K562 (cell line): ENCODE measurements at regions not wholly inside any gene's neighbourhood (a gene's known extent, or its start where the extent isn't known, plus 50 kb on each side); places are given as distances from the start of the nearest gene placed in this dataset.

ENCODE experiments used
- ATAC-seq: fragments of 200-7000 bp; cut with Tn5 transposase; 3 replicates; pipeline ENCODE4 v1.9.1; 2020; ENCODE audit warnings: moderate library complexity
- BruUV-seq: library from RNA; stranded (reverse); fragments of 400-500 nt; replicated peaks from 2 replicates; lab custom pipeline; 2021; lab: Mats Ljungman, UMichigan
- CTCF ChIA-PET: fragments of 300-600 bp; formaldehyde crosslinking; extraction: SDS; loops from one replicate; lab custom pipeline; 2021; ENCODE audit warnings: low intra/inter-chr PET ratio; lab: Yijun Ruan, JAX
- POLR2A ChIA-PET: fragments of 300-600, 350-650 bp; sonication (Branson Sonifier 250); formaldehyde crosslinking; extraction: SDS; loops from one replicate; lab custom pipeline; 2021; ENCODE audit warnings: antibody characterized with exemption, inconsistent platforms; lab: Yijun Ruan, JAX
- DNase-seq, 4 experiments: peaks; one replicate each; pipeline versions ENCODE4 v3.0.0 to v3.0.0-alpha.2; 2011 to 2018; ENCODE audit warnings: low spot score in 3 of 4, mixed read lengths in 3 of 4; ENCODE audit errors: extremely low read depth in 1 of 4
- FAIRE-seq: peaks from 2 replicates; lab custom pipeline; 2011; peaks lifted over from hg19 to GRCh38; lab: Jason Lieb, UNC
- H2AFZ ChIP-seq: 2 replicates; pipeline ENCODE4 v1.6.0; 2011; ENCODE audit warnings: low read depth, low read length, control low read depth, inconsistent platforms
- H3K27ac ChIP-seq: fragments of 200-600 bp; 3 replicates; pipeline ENCODE4 v1.8.0; 2011; ENCODE audit warnings: low read depth, mild to moderate bottlenecking, control low read depth, inconsistent platforms, low read length, moderate library complexity, mixed read lengths; ENCODE audit errors: extremely low read depth
- H3K27me3 ChIP-seq, 2 experiments: fragments of 300-600 bp in 1 of 2; 2 replicates in 1 of 2; 3 replicates in 1 of 2; pipeline versions ENCODE4 v1.6.0 to v1.8.0; 2011; ENCODE audit warnings: inconsistent platforms in 2 of 2, low read length in 2 of 2, mild to moderate bottlenecking in 1 of 2, mixed read lengths in 1 of 2, moderate library complexity in 1 of 2; ENCODE audit not compliant: control insufficient read depth in 2 of 2, insufficient read depth in 2 of 2
- H3K36me3 ChIP-seq: fragments of 300-600 bp; 3 replicates; pipeline ENCODE4 v1.8.0; 2011; ENCODE audit warnings: mild to moderate bottlenecking, low read length, inconsistent platforms; ENCODE audit not compliant: control insufficient read depth, insufficient read depth
- H3K4me1 ChIP-seq, 2 experiments: fragments of 200-600 bp in 1 of 2; replicated peaks in 1 of 2; 2 replicates in 1 of 2; 3 replicates in 1 of 2; pipeline versions ENCODE4 v1.5.1 to v1.8.0; 2011; ENCODE audit warnings: inconsistent platforms in 2 of 2, low read length in 2 of 2, mild to moderate bottlenecking in 1 of 2, mixed read lengths in 1 of 2, moderate library complexity in 1 of 2; ENCODE audit not compliant: control insufficient read depth in 2 of 2, insufficient read depth in 2 of 2
- H3K4me2 ChIP-seq: 2 replicates; pipeline ENCODE4 v1.6.1; 2011; ENCODE audit warnings: low read length, control low read depth, inconsistent platforms, mixed read lengths; ENCODE audit not compliant: insufficient read depth
- H3K4me3 ChIP-seq: fragments of 200-600 bp; sonication (generic), shearing (Covaris generic); 2 replicates; pipeline ENCODE4 v1.5.1; 2016; ENCODE audit warnings: control low read depth, inconsistent platforms
- H3K79me2 ChIP-seq: fragments of 200-600 bp; 3 replicates; pipeline ENCODE4 v1.8.0; 2011; ENCODE audit warnings: low read length, inconsistent platforms; ENCODE audit not compliant: control insufficient read depth, insufficient read depth
- H3K9ac ChIP-seq, 2 experiments: 2 replicates each; pipeline versions ENCODE4 v1.6.0 to v1.6.1; 2011; ENCODE audit warnings: low read depth in 2 of 2, low read length in 2 of 2, control low read depth in 1 of 2, inconsistent platforms in 1 of 2, mild to moderate bottlenecking in 1 of 2, mixed read lengths in 1 of 2; ENCODE audit not compliant: insufficient read depth in 1 of 2
- H3K9me1 ChIP-seq: one replicate; pipeline ENCODE4 v1.6.0; 2011; ENCODE audit warnings: inconsistent platforms, mild to moderate bottlenecking, low read length, moderate library complexity; ENCODE audit not compliant: control insufficient read depth, insufficient read depth
- H3K9me3 ChIP-seq: replicated peaks from 2 replicates; pipeline ENCODE4 v1.5.1; 2011; ENCODE audit warnings: low read depth, low read length, inconsistent platforms; ENCODE audit not compliant: control insufficient read depth, insufficient read depth
- H4K20me1 ChIP-seq: replicated peaks from 2 replicates; pipeline ENCODE4 v1.6.1; 2011; ENCODE audit warnings: low read length, inconsistent platforms, mixed read lengths; ENCODE audit not compliant: control insufficient read depth, insufficient read depth
- FOXA3 ChIP-seq, 2 experiments: fragments of 450-650 bp in 1 of 2; sonication (generic) in 1 of 2; formaldehyde crosslinking; IDR thresholded peaks in 1 of 2; conservative IDR thresholded peaks in 1 of 2; 2 replicates each; pipeline versions ENCODE4 v1.4.0 to v1.8.0; 2020 to 2022; ENCODE audit warnings: mild to moderate bottlenecking in 2 of 2, missing genetic modification reagents in 1 of 2
- FOXP1 ChIP-seq: sonication (generic); formaldehyde crosslinking; IDR thresholded peaks from 2 replicates; pipeline ENCODE4 v1.8.0; 2022; ENCODE audit warnings: mild to moderate bottlenecking, missing genetic modification reagents
- GTF2A2 ChIP-seq: IDR thresholded peaks from 2 replicates; pipeline ENCODE4 v1.6.1; 2016; ENCODE audit warnings: mild to moderate bottlenecking, missing genetic modification characterization, missing compliant biosample characterization
- HDGF ChIP-seq: fragments of 450-650 bp; IDR thresholded peaks from 2 replicates; pipeline ENCODE4 v1.6.1; 2016
- HNRNPLL ChIP-seq: fragments of 200-400 bp; formaldehyde crosslinking; IDR thresholded peaks from 2 replicates; pipeline ENCODE4 v1.6.1; 2017; ENCODE audit warnings: low read length, low read depth, mild to moderate bottlenecking; ENCODE audit not compliant: poor library complexity, severe bottlenecking
- HNRNPUL1 ChIP-seq: fragments of 200-400 bp; formaldehyde crosslinking; IDR thresholded peaks from 2 replicates; pipeline ENCODE4 v1.6.1; 2017; ENCODE audit warnings: low read length
- IFI16 ChIP-seq: fragments of 250-450 bp; sonication (Bioruptor Pico); IDR thresholded peaks from 2 replicates; pipeline ENCODE4 v2.1.2; 2022; ENCODE audit warnings: mild to moderate bottlenecking, inconsistent platforms
- SUPT5H ChIP-seq: fragments of 450-650 bp; IDR thresholded peaks from 2 replicates; pipeline ENCODE4 v1.6.1; 2016
- TCFL5 ChIP-seq: fragments of 250-450 bp; sonication (Bioruptor Pico); conservative IDR thresholded peaks from 2 replicates; pipeline ENCODE4 v1.6.1; 2021; ENCODE audit warnings: mild to moderate bottlenecking, moderate library complexity, matching md5 sums
- ZNF23 ChIP-seq: fragments of 250-450 bp; sonication (Bioruptor Pico); IDR thresholded peaks from 2 replicates; pipeline ENCODE4 v1.4.0; 2020; ENCODE audit warnings: mild to moderate bottlenecking
- whole genome bisulfite sequencing: fragments of 100-300 bp; shearing (Covaris generic); methylation state at CpG from one replicate; pipeline ENCODE4 v1.1.6; 2016; ENCODE audit warnings: low coverage, mixed read lengths; ENCODE audit not compliant: insufficient coverage; ENCODE audit errors: missing lambda C conversion rate; 5-methylcytosine and 5-hydroxymethylcytosine counted together
- in situ Hi-C: fragments of 300-500 bp; cut with MboI; formaldehyde crosslinking; loops from 4 replicates; pipeline ENCODE4 v1.15.0; 2018; ENCODE audit warnings: inconsistent platforms, mixed read lengths
- intact Hi-C: fragments of 100-400 bp; cut with micrococcal nuclease; formaldehyde crosslinking; loops from 2 replicates; pipeline ENCODE4 v1.14.2; 2022
- TF ChIP-seq, protein P1 (sequence below): fragments of 450-650 bp; IDR thresholded peaks from 2 replicates; pipeline ENCODE4 v1.6.1; 2018; ENCODE audit not compliant: partially characterized antibody
- TF ChIP-seq, protein P2 (sequence below), 2 experiments: fragments of 450-650 bp; IDR thresholded peaks; 2 replicates each; pipeline ENCODE4 v1.6.1; 2018; ENCODE audit warnings: mild to moderate bottlenecking in 2 of 2, low read depth in 1 of 2; ENCODE audit not compliant: partially characterized antibody in 2 of 2

DNA sequence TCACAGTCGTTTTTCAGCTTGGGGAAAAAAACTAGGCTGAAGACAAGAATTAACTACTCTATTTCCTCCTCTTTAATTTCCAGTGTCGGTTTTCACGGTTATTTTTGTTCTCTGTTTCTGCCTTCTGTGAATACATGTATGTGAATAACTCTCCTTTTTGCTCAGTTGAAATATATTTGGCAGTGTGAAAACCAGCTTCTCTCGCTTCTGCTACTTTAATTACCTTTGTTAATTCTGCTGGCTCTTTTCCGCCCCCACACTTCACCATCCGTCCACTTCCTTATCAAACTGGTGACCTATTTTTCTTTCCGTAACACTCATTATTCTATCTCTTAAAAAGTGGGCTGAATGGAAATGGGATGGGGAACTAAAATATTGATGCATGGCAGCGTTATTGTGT, 126.4 kb downstream of the POU4F1 start:
- Histone ChIP-seq H3K27me3 (no peaks in the 10 kb centered on the region), H2AFZ (no peak overlapping the region), H3K9ac (no peak overlapping the region), H3K4me1 (no peaks in the 10 kb centered on the region), H3K27ac (no peak overlapping the region), H3K4me3 (no peak overlapping the region), H4K20me1 (no peaks in the 10 kb centered on the region), H3K36me3 (no peaks in the 10 kb centered on the region), H3K9me1 (no peaks in the 10 kb centered on the region), H3K79me2 (no peaks in the 10 kb centered on the region), H3K9me3 (no peaks in the 10 kb centered on the region), H3K4me2 (no peak overlapping the region)
- FAIRE-seq (no peak), ATAC-seq (no peak), DNase-seq (no peak)
- no TSS peak for BruUV-seq
- 1% methylated on average over 8 of the region's 8 CpGs for whole genome bisulfite sequencing
- in situ Hi-C loops: no loop called here
- CTCF ChIA-PET: no interaction called here
- POLR2A ChIA-PET: no interaction called here
- TF ChIP-seq FOXP1 (CRISPR knock-in tag): no peak
- no peak for TF ChIP-seq ZNF23 (CRISPR knock-in tag)
- TF ChIP-seq, protein P1, sequence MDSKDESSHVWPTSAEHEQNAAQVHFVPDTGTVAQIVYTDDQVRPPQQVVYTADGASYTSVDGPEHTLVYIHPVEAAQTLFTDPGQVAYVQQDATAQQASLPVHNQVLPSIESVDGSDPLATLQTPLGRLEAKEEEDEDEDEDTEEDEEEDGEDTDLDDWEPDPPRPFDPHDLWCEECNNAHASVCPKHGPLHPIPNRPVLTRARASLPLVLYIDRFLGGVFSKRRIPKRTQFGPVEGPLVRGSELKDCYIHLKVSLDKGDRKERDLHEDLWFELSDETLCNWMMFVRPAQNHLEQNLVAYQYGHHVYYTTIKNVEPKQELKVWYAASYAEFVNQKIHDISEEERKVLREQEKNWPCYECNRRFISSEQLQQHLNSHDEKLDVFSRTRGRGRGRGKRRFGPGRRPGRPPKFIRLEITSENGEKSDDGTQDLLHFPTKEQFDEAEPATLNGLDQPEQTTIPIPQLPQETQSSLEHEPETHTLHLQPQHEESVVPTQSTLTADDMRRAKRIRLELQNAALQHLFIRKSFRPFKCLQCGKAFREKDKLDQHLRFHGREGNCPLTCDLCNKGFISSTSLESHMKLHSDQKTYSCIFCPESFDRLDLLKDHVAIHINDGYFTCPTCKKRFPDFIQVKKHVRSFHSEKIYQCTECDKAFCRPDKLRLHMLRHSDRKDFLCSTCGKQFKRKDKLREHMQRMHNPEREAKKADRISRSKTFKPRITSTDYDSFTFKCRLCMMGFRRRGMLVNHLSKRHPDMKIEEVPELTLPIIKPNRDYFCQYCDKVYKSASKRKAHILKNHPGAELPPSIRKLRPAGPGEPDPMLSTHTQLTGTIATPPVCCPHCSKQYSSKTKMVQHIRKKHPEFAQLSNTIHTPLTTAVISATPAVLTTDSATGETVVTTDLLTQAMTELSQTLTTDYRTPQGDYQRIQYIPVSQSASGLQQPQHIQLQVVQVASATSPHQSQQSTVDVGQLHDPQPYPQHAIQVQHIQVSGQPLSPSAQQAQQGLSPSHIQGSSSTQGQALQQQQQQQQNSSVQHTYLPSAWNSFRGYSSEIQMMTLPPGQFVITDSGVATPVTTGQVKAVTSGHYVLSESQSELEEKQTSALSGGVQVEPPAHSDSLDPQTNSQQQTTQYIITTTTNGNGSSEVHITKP: no peak
- TF ChIP-seq IFI16 (CRISPR knock-in tag): no peak
- TF ChIP-seq, protein P2, sequence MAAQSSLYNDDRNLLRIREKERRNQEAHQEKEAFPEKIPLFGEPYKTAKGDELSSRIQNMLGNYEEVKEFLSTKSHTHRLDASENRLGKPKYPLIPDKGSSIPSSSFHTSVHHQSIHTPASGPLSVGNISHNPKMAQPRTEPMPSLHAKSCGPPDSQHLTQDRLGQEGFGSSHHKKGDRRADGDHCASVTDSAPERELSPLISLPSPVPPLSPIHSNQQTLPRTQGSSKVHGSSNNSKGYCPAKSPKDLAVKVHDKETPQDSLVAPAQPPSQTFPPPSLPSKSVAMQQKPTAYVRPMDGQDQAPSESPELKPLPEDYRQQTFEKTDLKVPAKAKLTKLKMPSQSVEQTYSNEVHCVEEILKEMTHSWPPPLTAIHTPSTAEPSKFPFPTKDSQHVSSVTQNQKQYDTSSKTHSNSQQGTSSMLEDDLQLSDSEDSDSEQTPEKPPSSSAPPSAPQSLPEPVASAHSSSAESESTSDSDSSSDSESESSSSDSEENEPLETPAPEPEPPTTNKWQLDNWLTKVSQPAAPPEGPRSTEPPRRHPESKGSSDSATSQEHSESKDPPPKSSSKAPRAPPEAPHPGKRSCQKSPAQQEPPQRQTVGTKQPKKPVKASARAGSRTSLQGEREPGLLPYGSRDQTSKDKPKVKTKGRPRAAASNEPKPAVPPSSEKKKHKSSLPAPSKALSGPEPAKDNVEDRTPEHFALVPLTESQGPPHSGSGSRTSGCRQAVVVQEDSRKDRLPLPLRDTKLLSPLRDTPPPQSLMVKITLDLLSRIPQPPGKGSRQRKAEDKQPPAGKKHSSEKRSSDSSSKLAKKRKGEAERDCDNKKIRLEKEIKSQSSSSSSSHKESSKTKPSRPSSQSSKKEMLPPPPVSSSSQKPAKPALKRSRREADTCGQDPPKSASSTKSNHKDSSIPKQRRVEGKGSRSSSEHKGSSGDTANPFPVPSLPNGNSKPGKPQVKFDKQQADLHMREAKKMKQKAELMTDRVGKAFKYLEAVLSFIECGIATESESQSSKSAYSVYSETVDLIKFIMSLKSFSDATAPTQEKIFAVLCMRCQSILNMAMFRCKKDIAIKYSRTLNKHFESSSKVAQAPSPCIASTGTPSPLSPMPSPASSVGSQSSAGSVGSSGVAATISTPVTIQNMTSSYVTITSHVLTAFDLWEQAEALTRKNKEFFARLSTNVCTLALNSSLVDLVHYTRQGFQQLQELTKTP (IDR thresholded peaks at IDR 0.05; ENCODE audit: low read depth in 1 of 2, partially characterized antibody in 2 of 2): no peak
- TF ChIP-seq HDGF: no peak
- no peak for TF ChIP-seq TCFL5 (CRISPR knock-in tag)
- no peak for TF ChIP-seq HNRNPLL
- TF ChIP-seq GTF2A2: no peak
- TF ChIP-seq FOXA3 (CRISPR knock-in tag; conservative IDR thresholded peaks at IDR 0.05 in 1 of 2, IDR thresholded peaks at IDR 0.05 in 1 of 2): no peak
- no peak for TF ChIP-seq SUPT5H
- TF ChIP-seq HNRNPUL1: no peak
- intact Hi-C loops: no loop called here
